GM12874 (cell line): ENCODE measurements at regions not wholly inside any gene's neighbourhood (a gene's known extent, or its start where the extent isn't known, plus 50 kb on each side); places are given as distances from the start of the nearest gene placed in this dataset.
A peak's percentile ranks its signal among the peaks of the same experiment; 100 is the strongest.

Experiments used
- CTCF ChIP-seq: IDR thresholded peaks from 2 replicates; pipeline ENCODE4 v1.5.1; 2011; ENCODE audit warnings: low read depth, mild to moderate bottlenecking, control low read depth, low read length, moderate library complexity; ENCODE audit not compliant: insufficient read depth

GRCh38 chr20:41748051-41748450, 129.9 kb upstream of the CHD6 start:
- no peak for TF ChIP-seq CTCF

- TF ChIP-seq CTCF: no peak
Measured at GRCh38 chr20:41747226-41747625, 129.0 kb upstream of the CHD6 start.

- TF ChIP-seq CTCF: peak; percentile 21; the same call in 1 of the 2 replicates
Measured at GRCh38 chr20:41746635-41747034, 128.5 kb upstream of the CHD6 start.

GRCh38 chr20:41738604-41739206, 120.5 kb upstream of the CHD6 start:
- TF ChIP-seq CTCF: peak; percentile 81

GRCh38 chr20:41735949-41736348, 117.8 kb upstream of the CHD6 start:
- no peak for TF ChIP-seq CTCF

- TF ChIP-seq CTCF: peak; percentile 96
Measured at GRCh38 chr20:41734506-41734945, 116.3 kb upstream of the CHD6 start.

- no peak for TF ChIP-seq CTCF
Measured at GRCh38 chr20:41733151-41733550, 115.0 kb upstream of the CHD6 start.
